SKM-1 treated with dmso at 0.1 percent for 144 hours (cell line): ENCODE measurements at regions not wholly inside any gene's neighbourhood (a gene's known extent, or its start where the extent isn't known, plus 50 kb on each side); places are given as distances from the start of the nearest gene placed in this dataset.

Experiments used
- DNase-seq: peaks from one replicate; lab custom pipeline; 2025; ENCODE audit not compliant: unreplicated experiment; lab: John Stamatoyannopoulos, UW

DNA sequence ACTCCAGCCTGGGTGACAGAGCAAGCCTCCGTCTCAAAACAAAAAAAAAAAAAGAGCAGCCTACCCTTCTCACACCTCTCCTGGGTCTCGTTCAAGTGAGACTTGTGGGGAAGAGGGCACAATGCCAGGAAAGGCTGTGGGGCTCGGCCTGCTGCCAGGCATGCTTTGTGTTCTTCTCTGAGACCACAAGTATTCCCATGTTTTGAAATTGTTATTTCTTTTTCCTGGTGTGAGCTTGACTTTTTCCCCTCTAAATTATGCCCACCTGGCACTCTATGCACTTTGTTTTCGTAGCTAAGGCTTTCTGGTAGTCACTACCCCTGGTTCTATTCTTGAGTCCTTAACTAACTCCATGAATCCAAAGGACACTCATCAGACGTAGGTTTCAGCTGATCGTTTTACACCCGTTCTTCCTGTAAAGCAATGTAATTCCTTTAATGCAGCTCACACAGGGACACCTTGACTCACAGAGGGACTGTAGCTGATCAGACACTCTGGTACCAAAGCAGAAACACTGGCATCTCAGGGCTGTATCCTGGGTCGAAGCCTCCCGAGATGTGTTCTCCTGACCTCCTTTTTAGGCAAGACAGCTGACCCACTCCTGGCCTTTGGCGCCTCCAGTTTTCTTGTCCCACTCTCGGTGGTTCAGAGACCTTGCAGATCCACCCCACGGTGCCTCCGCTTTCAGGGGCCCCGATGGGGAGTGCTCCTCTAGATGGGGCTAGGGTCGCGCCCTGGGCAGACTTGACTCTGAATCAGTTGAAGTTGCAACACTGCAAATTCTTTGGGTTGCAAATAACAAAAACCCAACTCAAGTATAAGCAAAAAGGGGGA, 193.3 kb upstream of the AGAP1 start:
- no peak for DNase-seq

DNA sequence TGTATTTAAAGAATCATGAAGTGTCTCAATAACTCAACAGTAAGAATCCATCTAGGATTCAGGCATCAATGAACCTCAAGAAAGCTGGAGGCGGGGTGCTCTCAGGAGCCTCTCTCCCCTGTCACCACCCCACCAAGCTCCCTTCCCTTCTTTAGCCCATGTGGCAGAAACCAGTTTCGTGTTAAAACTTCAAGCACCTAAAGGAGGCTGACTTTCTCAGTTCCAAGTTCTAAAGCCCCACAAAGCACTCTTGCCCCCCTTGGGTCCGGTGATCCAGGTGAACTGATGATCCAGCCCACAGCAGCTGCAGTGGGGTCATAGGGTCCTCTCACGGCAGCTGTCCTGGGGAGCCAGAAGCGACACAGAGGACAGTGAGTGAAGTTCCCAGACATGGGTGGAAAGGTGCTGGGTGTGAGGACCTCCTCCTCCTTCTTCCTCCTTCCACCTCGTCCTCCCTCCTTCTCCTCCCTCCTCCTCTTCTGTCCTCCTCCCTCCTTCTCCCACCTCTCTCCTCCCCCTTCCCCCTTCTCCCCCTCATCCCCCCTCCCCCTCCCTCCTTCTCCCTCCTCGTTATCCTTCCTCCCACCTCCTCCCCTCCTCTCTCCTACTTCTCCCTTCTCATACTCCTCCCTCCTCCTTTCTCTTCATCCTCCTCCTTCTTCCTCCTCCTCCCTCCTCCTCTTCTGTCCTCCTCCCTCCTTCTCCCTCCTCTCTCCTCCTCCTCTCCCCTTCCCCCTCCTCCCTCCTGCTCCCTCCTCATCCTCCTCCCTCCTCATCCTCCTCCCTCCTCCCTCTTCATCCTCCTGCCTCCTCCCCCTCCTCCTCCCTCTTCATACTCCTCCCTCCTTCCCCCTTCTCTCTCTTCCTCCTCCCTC, 192.4 kb upstream of the AGAP1 start:
- no peak for DNase-seq

DNA sequence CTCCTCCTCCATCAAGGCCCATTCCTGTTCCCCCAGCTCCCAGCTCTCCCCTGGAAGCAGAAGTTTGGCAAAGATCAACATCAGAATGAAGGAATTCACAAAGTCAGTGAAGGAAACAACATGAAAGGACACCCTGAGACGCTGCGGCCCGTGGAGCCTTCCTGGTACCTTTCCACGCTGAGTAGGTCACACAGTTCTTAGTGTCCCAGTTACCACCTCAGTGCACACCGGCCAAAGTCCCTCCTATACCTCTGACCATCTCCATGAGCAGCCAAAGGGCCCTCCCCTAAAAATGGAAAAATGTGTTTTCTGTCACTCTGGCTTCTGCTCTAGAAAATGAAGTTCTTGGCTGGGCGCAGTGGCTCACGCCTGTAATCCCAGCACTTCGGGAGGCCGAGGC, 191.6 kb upstream of the AGAP1 start:
- no peak for DNase-seq

DNA sequence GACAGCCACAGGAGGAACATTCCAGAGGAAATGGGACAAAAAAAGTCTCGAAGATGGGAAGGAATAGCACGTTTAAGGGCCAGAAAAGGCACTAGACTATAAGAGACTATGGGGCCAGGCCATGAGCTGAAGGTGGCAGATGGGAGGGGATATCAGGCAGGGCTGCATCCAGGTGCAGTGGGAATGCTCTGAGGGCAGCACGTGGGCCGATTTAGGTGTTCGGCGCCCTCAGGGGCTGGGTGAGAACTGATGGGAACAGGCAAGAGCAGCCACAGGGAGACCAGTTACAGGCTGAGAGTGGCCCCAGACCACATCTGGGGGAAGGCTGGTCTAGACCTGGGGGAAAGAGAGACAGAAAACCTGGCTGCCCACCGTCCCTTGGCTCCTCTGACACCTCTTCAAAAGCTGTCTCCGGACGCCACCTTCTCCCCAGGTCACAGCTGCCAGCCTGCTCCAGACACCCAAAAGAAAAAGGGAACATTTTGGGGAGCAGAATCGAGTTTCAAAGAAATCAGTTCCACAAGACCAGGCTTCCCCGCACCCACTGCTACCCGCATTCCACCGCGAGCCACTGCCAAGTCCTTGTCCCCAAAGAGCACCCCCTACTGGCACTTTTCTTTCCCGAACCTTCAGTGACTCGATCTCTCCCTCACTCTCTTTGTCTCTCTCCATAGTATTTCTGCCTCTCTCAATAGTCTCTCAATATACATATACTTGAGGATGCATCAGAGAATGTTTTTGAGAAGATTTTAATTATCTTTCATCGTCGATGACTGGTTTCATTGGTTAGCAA, 190.1 kb upstream of the AGAP1 start:
- DNase-seq = no peak

DNA sequence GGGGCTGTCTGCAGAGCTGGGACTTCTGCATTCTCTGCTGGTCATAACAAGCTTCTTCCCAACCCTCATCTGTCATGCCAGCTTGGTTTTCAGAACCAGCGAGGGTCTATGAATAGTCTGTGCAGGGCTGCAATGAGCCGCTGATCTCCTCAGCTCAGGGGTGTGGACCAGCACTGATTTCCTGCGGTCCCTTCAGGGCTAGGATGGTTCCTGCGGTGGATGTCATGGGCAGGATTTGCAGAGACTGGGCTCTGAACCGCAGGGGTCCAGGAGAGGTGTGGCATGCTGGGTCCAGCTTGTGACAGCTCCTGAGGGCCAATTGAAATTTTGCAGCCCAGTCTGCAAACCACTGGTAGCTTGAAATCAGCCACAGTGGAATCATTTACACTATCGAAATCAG, 188.2 kb upstream of the AGAP1 start:
- DNase-seq = no peak

DNA sequence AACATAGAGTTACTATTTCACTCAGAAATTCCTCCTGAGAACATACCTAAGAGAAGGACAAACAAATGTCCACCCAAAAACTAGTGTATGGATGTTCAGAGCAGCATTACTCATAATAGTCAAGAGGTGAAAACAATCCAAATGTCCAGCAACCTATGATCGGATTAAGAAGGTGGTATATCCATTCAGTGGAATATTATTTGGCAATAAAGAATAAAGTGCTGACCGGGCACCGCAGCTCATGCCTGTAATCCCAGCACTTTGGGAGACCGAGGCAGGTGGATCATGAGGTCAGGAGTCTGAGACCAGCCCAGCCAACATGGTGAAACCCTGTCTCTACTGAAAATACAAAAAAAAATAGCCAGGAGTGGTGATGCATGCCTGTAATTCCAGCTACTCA, 182.8 kb upstream of the AGAP1 start:
- DNase-seq = no peak

DNA sequence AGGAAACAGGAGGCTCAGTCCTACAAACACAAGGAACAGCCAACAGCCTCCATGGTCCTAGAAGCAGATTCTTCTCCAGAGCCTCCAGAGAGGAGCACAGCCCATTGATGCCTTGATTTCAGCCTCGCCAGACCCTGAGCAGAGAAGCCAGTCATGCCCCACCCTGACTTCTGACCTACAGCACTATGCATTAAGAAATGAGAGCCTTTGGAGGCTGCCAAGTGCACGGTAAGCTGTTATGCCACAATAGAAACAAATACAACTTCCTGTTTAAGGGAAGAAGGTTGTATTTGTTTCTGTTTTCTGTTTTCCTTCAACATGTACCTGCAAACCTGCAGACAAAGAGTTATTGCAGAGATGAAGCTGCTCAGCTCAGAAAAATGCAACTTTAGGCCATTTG, 181.3 kb upstream of the AGAP1 start:
- DNase-seq = no peak

DNA sequence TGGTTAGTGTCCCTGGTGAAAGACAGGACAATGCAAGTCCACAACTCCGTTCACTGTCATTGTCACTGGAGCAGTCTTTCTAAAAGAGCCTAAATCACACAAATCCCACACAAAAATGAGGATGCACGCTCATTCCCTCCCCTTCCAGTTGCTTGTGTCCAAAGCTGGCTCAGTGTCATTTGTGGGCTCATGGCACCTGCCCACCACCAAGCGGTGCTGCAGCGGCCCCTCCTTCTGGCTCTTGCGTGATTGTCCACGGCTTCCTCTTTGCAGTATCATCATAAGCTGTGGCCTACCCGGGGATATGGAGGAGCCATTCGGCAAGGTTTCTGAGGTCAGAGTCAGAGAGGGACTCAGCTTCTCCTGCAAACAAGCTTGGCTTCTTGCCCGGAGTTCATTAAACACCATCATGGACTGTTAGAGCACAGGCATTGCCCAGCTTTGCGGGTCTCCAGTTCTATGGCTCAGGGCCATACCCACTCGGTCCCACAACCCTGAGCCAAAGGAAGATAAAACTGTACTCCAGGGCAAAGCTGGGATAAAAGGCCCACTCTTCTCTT, 179.4 kb upstream of the AGAP1 start:
- DNase-seq = no peak

DNA sequence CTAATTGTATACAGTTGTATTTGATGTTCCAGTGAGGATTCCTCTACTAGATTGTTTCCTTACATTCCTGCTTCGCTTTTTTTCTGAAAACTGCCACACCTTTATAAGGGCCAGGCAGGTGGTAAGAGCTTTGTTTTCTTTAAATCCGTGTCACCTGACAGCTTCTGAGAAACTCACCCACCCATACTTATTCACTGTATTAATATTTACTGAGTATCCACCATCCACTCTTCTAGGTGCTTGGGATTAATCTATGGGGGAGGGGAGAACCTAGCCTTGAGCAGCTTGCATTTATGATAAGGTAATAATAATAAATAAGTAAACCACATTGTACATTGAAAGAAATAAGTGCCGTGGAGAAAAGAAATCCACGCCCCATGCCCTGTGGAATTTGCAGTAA, 174.7 kb upstream of the AGAP1 start:
- no peak for DNase-seq

DNA sequence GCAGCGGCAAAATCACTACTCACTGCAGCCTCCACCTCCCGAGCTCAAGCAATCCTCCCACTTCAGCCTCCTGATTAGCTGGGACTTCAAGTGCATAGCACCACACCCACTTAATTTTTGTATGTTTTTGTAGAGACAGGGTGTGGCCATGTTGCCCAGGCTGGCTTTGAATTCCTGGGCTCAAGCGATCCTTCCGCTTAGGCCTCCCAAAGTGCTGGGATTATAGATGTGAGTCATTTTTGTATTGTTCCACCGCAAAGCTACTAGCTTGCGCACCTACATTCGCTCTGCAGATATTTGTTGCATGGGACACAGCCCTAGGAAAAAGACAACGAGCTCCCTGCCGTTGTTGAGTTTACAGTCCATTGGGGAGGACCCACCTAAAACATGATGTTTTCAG, 173.5 kb upstream of the AGAP1 start:
- DNase-seq = no peak

DNA sequence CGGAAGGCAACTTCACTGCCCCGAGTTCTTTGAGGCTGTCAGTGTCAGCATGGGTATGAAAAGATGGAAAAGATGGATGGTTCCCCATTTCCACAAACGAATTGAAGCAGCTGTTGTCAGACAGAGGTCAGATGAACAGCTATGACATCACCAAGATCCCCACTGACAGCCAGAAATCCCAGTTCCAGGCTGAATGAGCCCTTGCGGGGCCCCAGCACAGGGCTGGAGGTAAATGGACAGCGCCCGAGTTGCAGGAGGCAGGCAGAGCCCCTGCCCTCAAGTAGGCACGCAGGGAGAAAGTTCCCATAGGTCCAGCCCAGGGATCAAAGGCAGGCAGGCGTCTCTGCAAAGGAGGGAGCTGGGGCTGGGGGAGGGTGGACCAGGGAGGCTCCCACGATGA, 169.5 kb upstream of the AGAP1 start:
- no peak for DNase-seq

DNA sequence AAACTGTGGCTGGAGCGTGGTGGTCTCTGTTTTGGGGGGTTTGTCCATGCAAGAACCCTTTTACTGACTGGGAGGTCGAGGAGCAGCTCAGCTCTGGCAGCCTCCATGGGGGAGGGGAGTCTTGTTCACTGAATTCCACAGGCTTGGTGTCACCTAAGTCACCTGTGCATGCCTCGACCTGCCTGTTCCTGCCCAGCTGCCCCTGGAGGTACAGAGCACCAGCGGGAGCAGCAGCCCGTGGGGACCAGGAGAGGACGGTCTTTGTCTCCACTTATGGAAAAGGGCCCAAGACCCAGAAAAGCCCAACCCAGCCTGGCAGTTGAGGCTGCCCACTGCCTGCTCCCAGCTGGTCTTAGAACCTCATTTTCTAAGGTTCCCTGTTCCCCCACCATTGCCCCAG, 168.7 kb upstream of the AGAP1 start:
- DNase-seq = no peak

DNA sequence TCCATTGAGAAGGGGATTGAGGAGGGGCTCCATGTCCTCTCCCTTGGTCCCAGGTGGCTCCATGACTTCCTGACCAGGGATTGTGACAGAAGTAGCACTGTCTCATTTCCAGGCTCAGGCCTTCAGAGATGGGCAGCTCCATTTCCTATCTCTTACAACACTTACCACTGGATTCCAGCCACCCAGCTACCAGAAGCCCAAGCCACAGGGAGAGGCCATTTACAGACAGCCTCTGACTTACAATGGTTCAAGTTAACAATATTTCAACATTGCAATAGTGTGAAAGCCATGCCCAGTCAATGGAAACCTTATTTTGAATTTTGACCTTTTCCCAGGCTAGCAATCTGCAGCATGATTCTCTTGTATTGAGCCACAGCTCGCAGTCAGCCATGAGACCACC, 164.9 kb upstream of the AGAP1 start:
- DNase-seq = no peak

DNA sequence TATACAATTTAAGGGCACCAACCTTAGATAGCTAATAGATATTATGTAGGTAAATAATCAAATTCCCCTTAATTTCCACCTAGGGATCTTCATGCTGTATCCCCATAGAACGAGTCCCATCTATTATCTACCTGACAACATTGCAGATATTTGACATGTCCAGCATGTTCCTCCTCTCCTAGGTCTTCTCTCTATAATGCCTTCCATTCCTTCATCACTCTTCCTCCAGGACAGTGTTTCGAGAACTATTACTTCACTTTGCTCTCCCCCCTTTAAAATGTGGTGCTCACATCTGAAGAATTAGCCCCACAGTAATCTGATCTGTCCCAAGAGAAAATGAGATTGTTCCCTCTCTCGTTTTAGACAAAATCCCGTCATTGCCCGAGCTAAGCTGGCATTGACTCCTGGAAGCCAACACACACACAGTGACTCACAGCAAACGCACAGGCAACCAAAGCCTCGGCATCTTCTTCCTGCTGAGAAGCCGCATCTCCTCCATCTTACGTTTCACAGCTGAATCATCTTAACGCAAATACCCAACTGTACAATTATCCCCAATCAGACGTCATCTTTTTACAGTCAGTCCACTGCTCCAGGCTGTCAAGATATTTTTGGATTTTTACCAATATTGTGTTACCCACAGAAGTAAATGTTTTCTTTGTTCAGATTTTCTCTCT, 162.9 kb upstream of the AGAP1 start:
- no peak for DNase-seq

DNA sequence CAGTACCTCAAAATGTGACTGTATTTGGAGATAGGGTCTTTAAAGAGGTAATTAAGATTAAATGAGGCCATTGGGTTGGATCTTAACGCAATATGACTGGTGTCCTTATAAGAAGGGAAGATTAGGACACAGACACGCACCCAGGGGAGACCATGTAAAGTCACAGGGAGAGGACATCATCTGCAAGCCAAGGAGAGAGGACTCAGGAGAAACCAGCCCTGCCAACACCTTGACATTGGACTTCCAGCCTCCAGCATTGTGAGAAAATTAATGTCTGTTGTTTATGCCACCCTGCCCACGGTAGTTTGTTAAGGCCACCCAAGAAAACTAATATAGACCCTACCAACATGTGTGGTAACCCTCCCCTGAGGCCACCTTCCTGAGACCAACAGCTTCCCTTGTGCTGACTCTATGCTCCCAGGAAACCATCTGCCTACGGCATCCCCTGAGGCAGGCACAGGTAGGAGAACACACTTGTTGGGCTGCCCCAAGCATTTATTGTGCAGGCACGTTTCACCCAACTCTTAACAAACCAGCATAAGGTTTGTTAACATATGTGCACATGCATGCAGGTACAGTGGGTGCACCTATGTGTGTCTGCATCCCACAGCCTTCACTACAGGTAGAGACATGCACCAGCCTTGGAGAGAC, 161.5 kb upstream of the AGAP1 start:
- no peak for DNase-seq

DNA sequence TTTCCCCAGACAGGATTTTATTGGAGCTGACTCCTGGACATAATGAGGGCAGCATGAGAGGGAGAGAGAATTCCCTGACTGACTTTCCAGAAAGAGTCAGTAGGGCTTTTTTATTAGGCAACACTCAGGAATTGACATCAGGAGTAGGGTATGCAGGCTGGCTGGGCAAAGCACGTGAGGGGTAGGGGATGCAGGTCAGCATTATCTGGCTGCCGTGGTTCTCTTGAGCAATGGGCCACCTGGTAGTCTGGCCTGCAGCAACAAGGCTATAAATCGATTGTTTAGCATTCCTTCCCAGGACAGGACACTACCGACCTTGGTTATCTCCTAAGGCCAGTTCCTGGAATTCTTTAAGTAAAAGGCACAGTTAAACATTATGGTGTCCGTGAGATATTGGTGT, 160.8 kb upstream of the AGAP1 start:
- no peak for DNase-seq

DNA sequence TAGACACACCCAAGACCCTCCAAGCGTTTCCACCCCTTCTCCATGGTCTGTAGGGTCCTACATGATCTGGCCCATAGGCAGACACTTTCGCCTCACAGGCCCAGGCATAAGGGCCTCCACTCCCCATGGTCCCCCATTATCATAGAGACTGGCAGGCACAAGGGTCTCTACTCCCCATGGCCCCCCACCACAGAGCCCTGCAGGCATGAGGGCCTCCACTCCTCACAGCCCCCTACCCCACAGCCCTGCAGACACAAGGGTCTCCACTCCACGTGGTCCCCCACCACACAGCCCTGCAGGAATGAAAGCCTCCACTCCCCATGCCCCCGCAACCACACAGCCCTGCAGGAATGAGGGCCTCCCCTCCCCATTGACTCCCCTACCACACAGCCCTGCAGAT, 159.7 kb upstream of the AGAP1 start:
- no peak for DNase-seq

DNA sequence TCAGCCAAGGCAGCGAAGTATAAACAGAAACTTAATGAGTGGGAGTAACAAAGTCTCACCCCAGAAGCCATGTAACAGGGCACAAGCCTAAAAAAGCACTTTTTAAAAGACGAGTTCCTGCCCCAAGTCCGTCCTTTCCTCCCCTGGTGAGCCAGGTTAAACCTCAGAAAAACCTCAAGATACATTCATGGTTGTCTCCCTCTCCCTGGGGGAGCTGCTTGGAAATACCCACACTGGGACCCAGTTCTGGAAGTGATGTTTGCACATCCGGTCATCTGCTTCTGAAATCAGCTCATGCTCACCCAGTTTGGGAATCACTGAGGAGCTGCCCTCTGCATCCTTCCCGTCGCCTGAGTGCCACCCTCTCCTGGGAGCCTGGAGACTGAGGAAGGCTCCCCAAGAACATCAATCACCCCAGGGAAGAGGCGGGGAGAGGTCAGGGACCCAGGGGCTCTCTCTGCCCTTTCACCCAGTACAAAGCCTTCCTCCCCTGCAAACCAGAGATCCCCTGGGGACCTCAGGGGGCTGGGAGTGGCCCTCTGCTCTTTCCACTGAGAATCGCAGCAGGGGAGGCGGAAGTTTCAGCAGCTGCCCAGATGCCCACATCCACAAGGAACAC, 150.6 kb upstream of the AGAP1 start:
- DNase-seq = no peak

DNA sequence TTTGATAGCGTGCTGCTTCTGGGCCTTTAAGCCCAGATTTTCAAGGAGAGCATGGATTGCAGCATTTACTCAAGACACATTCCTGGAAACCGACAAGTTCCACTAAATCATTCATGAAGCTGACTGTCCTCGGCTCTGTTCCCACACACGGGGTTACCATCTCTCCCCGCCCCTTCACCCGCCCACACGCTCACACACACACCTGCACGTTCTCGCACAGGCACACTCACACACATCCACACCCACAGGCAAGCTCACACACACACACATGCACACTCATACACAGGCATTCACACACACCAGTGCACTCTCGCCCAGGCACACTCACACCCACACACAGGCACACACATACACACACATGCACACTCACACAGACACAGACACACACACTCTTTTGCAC, 150.0 kb upstream of the AGAP1 start:
- no peak for DNase-seq

DNA sequence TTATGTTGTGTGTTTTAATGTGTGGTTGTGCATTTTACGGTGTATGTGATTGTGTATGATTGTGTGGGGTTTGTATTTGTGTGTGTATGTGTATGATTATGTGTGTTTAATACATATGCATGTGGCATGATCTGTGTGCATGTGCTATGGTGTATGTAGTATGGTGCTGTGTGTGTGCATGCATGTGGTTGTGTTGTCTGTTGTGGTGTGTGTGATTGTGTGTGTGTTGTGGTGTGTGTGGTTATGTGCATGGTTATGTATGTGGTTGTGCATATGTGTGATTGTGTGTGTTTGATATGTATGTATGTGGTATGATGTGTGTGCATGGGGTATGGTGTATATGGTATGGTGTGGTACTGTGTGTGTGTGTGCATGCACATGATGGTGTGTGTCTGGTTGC, 148.1 kb upstream of the AGAP1 start:
- DNase-seq = no peak
